Right lobe of liver (tissue), 6 donors: ENCODE measurements at regions not wholly inside any gene's neighbourhood (a gene's known extent, or its start where the extent isn't known, plus 50 kb on each side); places are given as distances from the start of the nearest gene placed in this dataset.

ENCODE experiments used
- ATAC-seq, 4 donors: fragments of 200-7000 bp; cut with Tn5 transposase; one replicate each; pipeline ENCODE4 v1.9.1; 2020; ENCODE audit warnings: mild to moderate bottlenecking in 4 of 4, moderate library complexity in 4 of 4
- DNase-seq, 3 donors: peaks; one replicate each; pipeline ENCODE4 v3.0.0-alpha.2; 2020
- H3K27ac ChIP-seq, 3 donors: fragments of 200-600 bp; one replicate each; pipeline ENCODE4 v1.8.0; 2022
- H3K27me3 ChIP-seq, 2 donors: fragments of 200-600 bp; one replicate each; pipeline ENCODE4 v1.8.0; 2022
- H3K36me3 ChIP-seq, 4 donors: fragments of 200-600 bp; sonication (generic) in 1 of 4; one replicate each; pipeline versions ENCODE4 v1.5.1 to v1.8.0; 2017 to 2022; ENCODE audit warnings: control low read depth in 1 of 4
- H3K4me1 ChIP-seq, 4 donors: fragments of 200-600 bp; sonication (generic) in 1 of 4; one replicate each; pipeline versions ENCODE4 v1.5.1 to v1.8.0; 2017 to 2022; ENCODE audit warnings: control low read depth in 1 of 4
- H3K4me3 ChIP-seq, 3 donors: fragments of 200-600 bp; one replicate each; pipeline ENCODE4 v1.8.0; 2022
- H3K9me3 ChIP-seq, 4 donors: fragments of 200-600 bp; sonication (generic) in 1 of 4; one replicate each; pipeline versions ENCODE4 v1.5.1 to v1.8.0; 2017 to 2022; ENCODE audit warnings: control low read depth in 1 of 4
- POLR2A ChIP-seq: fragments of 450-650 bp; IDR thresholded peaks from one replicate; pipeline ENCODE4 v1.6.1; 2017; ENCODE audit warnings: antibody characterized with exemption, mild to moderate bottlenecking
- WGBS: methylation state at CpG from one replicate; pipeline ENCODE4 v1.1.6; 2018; ENCODE audit warnings: low coverage, low lambda C conversion rate; ENCODE audit not compliant: insufficient coverage; ENCODE audit errors: missing lambda C conversion rate; 5-methylcytosine and 5-hydroxymethylcytosine counted together
- intact Hi-C, 2 donors: fragments of 100-400 bp; cut with DNase I; formaldehyde crosslinking; loops; one replicate each; pipeline versions ENCODE4 v1.11.2 to v1.14.1; 2022
- TF ChIP-seq, protein P1 (sequence below), 4 donors: fragments of 200-600 bp in 3 of 4; fragments of 450-650 bp in 1 of 4; IDR thresholded peaks; one replicate each; pipeline versions ENCODE4 v1.5.1 to v1.8.0; 2016 to 2022; ENCODE audit warnings: antibody characterized with exemption in 4 of 4, mild to moderate bottlenecking in 2 of 4
- donor health status: DM: no; HTN: yes; CAD: no.
- donor health status: DM: no; HTN: no; CAD: no.
- donor health status: DM: no; HTN: no; CAD: no.
- donor health status: DM: no; HTN: yes; CAD: no.
- donor health status: DM: no; HTN: yes; CAD: no.

DNA sequence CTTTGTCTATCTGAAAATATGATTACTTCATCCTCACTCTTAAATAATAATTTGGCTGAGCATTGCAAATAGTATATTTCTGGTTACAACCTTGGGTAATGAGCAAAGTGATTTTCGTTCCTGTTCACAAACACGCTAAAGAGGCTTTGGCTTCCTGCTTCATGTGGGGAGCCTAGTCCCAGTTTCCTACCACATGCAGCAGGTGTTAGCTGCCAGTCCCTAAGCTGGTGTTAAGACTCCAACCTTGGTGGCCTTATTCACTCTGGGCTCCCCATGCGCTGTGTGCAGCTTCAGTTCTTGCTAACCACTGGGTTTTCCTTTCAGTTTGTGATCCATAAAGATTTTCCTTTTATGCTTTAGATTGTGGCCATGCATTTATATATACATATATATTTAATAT is 56.7 kb upstream of the BARHL2 start:
- Histone ChIP-seq H3K9me3 (no peaks in the 10 kb centered on the region), H3K27ac (no peak overlapping the region), H3K27me3 (no peaks in the 10 kb centered on the region), H3K4me3 (no peak overlapping the region), H3K4me1 (no peaks in the 10 kb centered on the region), H3K36me3 (no peaks in the 10 kb centered on the region)
- DNase-seq (no peak), ATAC-seq (no peak)
- no peak for TF ChIP-seq POLR2A
- TF ChIP-seq, protein P1, sequence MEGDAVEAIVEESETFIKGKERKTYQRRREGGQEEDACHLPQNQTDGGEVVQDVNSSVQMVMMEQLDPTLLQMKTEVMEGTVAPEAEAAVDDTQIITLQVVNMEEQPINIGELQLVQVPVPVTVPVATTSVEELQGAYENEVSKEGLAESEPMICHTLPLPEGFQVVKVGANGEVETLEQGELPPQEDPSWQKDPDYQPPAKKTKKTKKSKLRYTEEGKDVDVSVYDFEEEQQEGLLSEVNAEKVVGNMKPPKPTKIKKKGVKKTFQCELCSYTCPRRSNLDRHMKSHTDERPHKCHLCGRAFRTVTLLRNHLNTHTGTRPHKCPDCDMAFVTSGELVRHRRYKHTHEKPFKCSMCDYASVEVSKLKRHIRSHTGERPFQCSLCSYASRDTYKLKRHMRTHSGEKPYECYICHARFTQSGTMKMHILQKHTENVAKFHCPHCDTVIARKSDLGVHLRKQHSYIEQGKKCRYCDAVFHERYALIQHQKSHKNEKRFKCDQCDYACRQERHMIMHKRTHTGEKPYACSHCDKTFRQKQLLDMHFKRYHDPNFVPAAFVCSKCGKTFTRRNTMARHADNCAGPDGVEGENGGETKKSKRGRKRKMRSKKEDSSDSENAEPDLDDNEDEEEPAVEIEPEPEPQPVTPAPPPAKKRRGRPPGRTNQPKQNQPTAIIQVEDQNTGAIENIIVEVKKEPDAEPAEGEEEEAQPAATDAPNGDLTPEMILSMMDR (IDR thresholded peaks at IDR 0.05): no peak
- WGBS: 65% methylated on average over 3 of the region's 3 CpGs
- intact Hi-C loops: no loop called here

DNA sequence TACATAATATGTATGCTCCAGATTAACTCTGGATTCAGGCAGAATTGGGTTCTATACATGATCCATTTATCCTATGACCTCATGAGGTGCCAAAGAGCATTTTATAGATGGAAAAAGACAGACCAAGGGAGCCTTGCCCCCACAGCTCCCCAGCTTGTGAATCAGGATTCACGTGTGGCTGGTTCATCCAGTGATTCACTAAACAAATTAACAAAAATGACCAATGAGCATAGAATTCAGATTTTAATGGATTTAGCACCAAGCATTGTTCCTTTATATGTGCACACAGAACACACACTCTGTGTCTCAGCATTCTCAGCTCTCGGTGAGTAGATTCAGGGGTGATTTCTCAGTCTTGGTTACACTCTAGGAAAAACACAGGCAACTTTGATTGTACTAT is 51.7 kb upstream of the BARHL2 start:
- Histone ChIP-seq H3K9me3 (no peaks in the 10 kb centered on the region), H3K36me3 (no peaks in the 10 kb centered on the region), H3K4me3 (no peak overlapping the region), H3K27ac (no peak overlapping the region), H3K27me3 (no peaks in the 10 kb centered on the region), H3K4me1 (no peaks in the 10 kb centered on the region)
- DNase-seq (no peak), ATAC-seq (no peak)
- intact Hi-C loops: no loop called here
- WGBS: 79% methylated on average over 2 of the region's 2 CpGs
- no peak for TF ChIP-seq POLR2A
- TF ChIP-seq, protein P1 (IDR thresholded peaks at IDR 0.05): no peak

DNA sequence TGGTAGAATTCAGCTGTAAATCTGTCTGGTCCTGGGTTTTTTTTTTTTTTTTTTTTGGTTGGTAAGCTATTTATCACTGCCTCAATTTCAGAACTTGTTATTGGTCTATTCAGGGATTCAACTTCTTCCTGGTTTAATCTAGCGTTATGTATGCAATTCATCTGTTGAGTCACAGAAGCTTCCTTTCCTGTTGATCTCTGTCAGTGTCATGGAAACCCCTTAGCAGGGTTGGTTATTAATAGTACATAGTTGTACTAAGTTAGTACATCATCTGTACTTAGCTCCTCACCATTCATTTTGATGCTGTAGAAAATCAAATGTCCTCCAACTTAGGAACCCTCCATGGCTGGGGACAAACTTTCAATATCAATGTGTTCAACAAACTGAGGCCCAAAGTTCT is 51.0 kb upstream of the BARHL2 start:
- WGBS: 38% methylated on average over 1 of the region's 1 CpG
- H3K36me3 ChIP-seq: no peaks in the 10 kb centered on the region
- H3K27me3 ChIP-seq: no peaks in the 10 kb centered on the region
- no peak for TF ChIP-seq POLR2A
- TF ChIP-seq, protein P1 (IDR thresholded peaks at IDR 0.05): no peak
- no peaks in the 10 kb centered on the region for H3K4me1 ChIP-seq
- intact Hi-C loops: no loop called here
- ATAC-seq (no peak), DNase-seq (no peak)
- H3K4me3 ChIP-seq: no peak overlapping the region
- H3K9me3 ChIP-seq: no peaks in the 10 kb centered on the region
- no peak overlapping the region for H3K27ac ChIP-seq
